Globus pallidus (tissue), 1 donor: ENCODE measurements at regions not wholly inside any gene's neighbourhood (a gene's known extent, or its start where the extent isn't known, plus 50 kb on each side); places are given as distances from the start of the nearest gene placed in this dataset.

Experiments used
- DNase-seq: peaks from one replicate; pipeline ENCODE4 v3.0.0-alpha.2; 2015; ENCODE audit warnings: low spot score

DNA sequence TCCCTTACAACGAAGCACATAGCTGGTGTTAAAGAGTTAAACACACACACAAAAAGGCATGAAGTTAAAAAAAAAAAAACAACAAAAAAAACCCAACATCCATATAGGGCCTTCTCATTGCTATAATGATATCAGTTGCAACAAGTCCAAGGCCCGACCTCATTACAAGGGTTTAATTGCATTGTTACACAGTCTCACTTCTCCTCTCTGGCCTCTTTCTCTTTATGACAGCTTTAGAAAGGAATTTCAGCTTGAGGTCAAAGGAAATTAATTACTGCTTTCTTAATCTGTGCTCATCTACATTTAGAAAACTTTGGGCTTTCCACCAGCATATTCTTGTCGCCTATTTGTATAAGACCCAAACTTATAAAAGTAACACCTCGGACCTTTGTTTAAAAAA lies 342.1 kb downstream of the NR2F2 start:
- DNase-seq: no peak

GRCh38 chr15:96678386-96678785 lies 347.9 kb downstream of the NR2F2 start:
- no peak for DNase-seq

DNA sequence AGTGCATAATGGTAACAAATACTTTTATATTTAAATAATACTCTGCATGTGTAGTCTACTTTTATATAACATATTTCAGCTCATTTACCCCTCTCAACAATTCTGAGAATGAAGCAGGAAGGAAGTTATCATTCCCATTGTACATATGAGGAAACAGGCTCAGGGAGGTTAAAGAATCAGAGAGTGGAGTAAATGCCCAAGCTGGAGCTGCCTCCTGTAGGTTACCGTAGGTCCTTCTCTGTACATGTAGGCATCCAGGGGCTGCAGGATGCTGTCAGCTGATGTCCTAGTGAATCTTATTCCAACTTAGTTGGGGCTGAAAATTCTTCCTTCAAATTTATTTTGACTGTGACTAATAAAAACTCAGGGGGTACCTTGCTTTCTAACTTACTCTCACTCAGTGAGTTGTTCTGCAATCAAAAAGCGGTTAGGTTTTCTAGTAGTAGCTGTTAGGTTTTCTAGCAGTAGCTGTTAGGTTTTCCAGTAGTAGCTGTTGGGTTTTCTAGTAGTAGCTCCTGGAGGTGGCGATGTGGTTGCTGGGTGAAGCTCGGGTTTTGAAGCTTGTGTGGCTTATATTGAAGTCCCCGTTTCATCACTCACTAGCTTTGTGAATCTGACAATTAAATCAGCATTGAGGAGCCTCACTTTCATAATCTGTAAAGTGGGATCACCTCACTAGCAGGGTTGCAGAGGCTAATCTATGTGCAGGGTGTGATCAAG lies 357.0 kb downstream of the NR2F2 start:
- no peak for DNase-seq

DNA sequence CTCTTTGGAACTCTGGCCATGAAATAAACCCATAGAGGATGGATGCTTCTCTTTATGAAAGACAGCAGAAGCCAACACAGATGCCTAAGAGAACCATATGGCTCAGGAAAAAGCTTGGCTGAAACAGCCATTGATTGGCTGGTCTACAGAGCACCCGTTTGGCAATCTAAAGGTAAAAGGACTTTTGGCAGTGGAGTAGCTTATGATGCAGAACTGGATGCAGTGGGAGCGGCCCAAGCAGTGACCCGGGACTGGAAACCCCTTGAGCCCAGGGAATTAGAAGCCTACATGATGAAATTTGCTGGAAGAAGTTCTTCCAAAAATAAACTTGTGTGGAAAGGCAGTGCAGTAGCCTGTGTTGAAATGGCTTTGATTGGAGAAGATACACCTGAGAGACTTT lies 360.2 kb downstream of the NR2F2 start:
- no peak for DNase-seq

- DNase-seq: no peak
Measured at GRCh38 chr15:96692826-96693225, 362.3 kb downstream of the NR2F2 start.

DNA sequence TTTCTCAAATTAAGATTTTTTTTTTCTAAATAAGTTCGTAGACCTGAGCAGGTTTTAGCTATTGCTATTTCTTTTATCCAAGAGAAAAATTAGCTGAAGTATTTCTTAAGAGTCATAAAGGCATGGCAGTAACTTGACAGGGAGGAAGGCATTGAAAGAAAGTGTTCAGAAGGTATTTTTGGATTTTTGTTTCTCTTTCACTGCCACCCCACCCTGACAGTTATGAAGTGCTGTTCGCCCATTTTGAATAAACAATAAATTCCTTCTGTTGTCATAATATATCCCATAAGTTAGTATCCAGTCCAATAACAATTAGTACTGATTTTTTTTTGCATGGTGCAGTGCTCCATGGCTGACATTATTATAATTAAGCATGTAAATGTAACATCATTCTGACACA lies 363.0 kb downstream of the NR2F2 start:
- no peak for DNase-seq

DNA sequence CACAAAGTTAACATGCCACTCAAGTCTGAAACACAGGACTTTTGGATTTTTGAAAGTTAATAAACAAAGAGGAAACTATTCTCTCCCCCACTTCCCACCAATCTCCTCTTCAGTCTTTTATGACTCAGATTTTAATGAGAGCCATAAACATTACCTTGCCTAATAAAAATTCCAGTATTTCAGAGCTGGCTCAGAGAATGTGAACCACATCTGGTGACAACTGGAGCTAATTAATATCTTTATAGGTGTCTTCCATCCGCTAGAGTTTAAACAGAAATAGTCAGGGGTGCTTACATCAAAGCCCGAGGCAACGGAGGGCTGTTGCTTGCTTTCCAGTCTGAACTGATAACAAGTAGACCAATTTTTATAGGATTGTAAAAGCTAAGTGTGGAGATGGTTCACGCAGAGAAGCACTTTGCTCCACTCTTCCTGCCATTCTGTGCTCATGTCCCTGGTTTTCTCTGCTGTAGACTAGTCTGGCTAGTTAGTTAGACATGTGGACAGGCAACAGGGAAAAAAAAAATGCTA lies 363.6 kb downstream of the NR2F2 start:
- no peak for DNase-seq

DNA sequence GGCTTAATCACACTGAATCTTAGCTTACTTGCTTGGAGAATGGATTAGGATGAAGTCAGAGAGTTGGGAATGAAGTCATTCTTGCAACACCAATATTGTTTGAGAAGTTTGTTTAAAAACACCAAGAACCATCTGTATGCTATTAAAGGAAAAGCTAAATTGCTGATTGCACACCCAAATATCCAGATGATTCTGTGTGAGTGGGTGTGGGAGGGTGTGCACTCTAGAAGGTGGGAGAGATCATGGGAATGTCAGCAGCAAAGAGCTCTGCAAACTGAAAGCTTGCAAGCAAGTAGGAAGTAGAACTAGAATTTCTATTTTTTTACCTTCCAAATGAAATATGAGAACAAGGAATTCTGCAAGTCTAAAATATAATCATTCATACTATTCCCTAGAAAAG lies 364.9 kb downstream of the NR2F2 start:
- DNase-seq: no peak

DNA sequence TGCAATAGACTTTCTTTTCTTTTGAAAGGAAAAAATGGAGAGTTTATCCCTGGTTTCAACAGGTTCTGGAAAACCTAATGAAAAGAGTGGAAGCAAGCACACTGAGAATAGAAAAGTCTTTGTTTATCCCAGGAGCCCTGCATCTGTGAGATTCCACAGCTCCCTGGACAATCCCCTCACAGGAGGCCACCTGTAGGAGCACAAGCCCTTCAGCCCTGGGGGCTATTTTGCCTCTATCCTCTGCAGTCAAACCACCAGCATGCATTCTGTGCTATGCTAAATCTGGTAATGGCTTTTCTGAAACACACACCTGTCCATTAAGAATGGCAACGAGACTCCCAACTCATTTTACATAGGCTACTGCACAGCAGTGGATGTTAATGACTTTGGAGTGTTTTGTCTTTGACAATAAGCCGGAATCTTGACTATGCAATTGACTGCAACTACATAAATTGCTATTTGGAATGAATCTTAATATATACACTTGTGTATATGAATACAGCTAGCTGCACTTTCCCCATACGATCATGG lies 369.4 kb downstream of the NR2F2 start:
- DNase-seq: no peak

DNA sequence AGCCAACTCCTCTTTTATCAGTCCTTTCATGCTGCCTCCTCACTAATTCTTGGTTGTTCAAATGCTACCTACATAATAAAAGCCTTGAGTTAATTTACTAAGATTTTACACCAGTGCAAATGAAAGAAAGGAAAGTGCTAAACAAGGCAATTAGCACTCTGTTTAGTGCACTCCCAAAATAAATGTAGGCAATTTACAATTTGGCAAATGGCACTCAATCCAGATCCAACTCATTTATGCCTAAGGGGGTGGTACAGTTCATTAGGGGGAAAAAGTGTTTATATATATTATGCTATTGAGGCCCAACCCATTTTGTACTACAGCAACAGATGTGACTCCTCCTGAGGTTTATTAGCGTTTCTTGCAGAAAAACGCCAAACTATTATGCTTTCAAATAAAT lies 370.1 kb downstream of the NR2F2 start:
- DNase-seq: no peak

DNA sequence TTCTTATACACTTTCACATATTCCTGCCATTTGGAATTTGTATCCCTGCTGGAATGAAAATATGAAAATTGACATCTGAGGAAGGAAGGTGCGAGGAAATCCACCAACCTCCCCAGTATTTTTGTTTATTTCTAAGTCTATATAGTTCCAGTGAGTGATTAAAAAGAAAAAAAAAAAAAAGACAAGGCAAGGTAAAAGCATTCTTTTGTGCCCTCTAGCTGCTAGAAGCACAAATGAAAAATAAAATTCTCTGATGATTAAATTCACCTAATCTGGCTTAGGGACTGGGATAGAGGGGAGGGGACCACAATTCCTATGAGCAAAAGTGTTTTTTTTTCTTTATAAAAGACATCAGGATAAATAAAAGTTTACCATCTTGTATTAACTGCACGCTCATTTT lies 370.9 kb downstream of the NR2F2 start:
- DNase-seq: no peak

DNA sequence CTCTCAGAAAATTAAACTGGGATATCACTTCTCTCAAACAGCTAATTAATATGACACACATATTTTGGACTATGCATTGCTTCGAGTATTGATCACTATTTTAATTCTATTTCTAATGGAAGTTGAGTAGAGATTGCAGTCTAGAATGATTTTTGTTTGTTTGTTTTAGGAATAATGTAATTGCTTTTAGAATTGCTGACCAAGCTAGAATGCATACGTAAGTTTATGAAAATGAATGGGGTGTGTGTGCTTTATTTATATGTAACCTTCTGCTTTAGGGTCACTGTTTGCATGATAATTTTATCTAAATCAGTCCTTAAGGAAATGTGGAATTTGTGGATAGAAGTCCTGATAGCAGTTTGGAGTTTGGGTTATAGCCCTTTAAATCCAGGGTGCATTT lies 371.4 kb downstream of the NR2F2 start:
- no peak for DNase-seq

GRCh38 chr15:96702589-96702988 lies 372.1 kb downstream of the NR2F2 start:
- no peak for DNase-seq

- no peak for DNase-seq
Measured at GRCh38 chr15:96703091-96703490, 372.6 kb downstream of the NR2F2 start.

GRCh38 chr15:96703794-96704550 lies 373.5 kb downstream of the NR2F2 start:
- DNase-seq: no peak

- no peak for DNase-seq
Measured at GRCh38 chr15:96716075-96716474, 385.6 kb downstream of the NR2F2 start.

- DNase-seq: no peak
Measured at GRCh38 chr15:96716478-96716877, 386.0 kb downstream of the NR2F2 start.

DNA sequence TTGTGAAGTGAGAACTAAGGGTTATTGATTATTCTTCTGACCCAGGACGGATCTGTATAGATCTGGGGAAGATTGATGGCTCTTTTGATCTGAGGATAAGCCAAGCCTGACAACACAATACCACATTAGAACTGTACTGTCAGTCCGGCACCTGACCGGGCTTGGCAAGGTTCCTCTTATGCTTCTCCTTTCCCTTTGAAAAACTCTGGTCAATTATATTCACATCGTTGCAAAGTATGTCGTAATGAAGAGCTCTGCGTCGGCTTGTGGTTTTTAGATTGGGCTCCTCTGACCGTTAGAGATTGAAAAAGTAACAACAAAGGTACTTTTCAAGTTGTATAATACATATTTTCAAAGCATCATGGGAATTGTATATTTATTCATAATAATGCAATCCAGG lies 389.8 kb downstream of the NR2F2 start:
- DNase-seq: no peak

DNA sequence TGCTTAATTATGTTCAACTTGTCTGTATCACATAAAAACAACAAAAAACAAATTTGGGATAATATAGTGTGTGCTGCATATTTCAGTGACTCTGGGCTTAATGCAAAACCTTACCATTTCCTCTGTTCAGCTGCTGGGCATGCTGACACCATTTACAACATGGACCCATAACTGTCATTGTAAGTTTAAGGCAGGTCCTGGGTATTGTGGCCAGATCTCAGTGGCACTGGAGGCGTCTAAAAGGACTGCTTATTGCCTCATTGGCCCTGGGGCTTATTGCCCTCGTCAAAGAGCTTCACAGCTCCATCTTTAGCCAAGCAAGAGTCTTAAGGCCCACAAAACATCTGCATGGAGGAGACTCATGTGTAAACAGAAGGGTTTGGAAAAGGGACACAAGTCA lies 390.2 kb downstream of the NR2F2 start:
- DNase-seq: no peak

GRCh38 chr15:96728591-96728990 lies 398.1 kb downstream of the NR2F2 start:
- no peak for DNase-seq

- no peak for DNase-seq
Measured at GRCh38 chr15:96732704-96733103, 402.2 kb downstream of the NR2F2 start.

DNA sequence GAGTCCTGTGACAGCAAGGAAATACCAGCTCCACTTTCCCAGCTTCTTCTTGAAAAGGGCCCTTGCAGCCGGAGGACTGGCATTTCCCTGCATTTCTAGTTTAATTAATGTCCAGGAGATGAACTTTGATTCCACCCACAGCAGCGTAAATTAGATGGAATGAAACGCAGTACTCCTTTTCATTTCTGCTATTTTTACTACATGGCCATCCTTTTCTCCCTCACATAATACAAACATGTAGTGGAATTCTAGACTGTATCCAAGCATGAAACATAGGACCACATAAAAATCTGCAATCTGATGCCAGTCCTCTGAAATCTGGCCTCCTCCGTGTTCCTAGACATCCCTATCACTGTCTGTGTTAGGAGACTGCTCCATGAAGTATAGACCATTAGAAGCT lies 403.2 kb downstream of the NR2F2 start:
- DNase-seq: no peak

DNA sequence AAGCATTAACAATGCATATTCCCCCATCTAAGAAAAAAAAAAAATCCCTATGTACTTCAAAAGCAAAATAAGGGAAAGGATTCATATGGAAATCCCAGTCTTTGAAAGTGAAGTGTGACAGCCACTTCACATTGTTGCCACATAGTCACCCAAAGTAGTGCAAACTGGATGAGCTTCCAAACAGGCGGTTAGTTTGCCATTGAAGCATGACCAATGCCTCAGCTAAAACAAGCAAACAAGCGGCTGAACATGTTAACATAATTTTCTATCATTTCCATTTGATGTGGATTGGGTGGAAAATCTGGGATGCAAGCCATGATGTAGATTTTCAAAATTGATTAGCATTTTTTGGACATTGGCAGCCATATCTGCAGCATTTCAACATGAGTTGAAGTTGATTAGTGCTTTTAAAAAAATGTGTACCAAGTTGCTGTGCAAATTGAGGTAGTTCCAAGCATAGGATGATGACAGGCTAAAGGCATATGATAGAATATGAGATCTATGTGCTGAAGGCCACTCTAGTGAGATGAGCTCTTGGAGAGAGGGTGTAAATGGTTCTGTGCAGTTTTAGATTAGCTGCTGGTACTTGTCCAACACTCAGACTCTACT lies 405.2 kb downstream of the NR2F2 start:
- DNase-seq: no peak
